CD14-positive monocyte (primary cell): ENCODE measurements at regions not wholly inside any gene's neighbourhood (a gene's known extent, or its start where the extent isn't known, plus 50 kb on each side); places are given as distances from the start of the nearest gene placed in this dataset.

ENCODE experiments used
- DNase-seq, 3 donors: peaks; one replicate each; pipeline ENCODE4 v3.0.0-alpha.2; 2011 to 2022
- H2AFZ ChIP-seq: 2 replicates; pipeline ENCODE4 v1.6.0; 2012; ENCODE audit warnings: mild to moderate bottlenecking, low read depth, low read length, inconsistent platforms; ENCODE audit not compliant: insufficient read depth, poor library complexity, severe bottlenecking
- H3K27ac ChIP-seq, 2 donors: 1 replicate in 1 of 2; 2 replicates in 1 of 2; pipeline ENCODE4 v1.5.1; 2012 to 2013; ENCODE audit warnings: low read length in 2 of 2, control low read depth in 1 of 2, inconsistent platforms in 1 of 2, low read depth in 1 of 2, mild to moderate bottlenecking in 1 of 2
- H3K27me3 ChIP-seq, 2 donors: one replicate each; pipeline versions ENCODE4 v1.6.0 to v1.6.1; 2011 to 2013; ENCODE audit warnings: low read length in 2 of 2; ENCODE audit not compliant: control insufficient read depth in 2 of 2, insufficient read depth in 2 of 2
- H3K36me3 ChIP-seq, 2 donors: replicated peaks in 1 of 2; 1 replicate in 1 of 2; 2 replicates in 1 of 2; pipeline versions ENCODE4 v1.5.1 to v1.6.1; 2012 to 2013; ENCODE audit warnings: low read length in 2 of 2, control low read depth in 1 of 2, inconsistent platforms in 1 of 2, mild to moderate bottlenecking in 1 of 2; ENCODE audit not compliant: insufficient read depth in 2 of 2, control insufficient read depth in 1 of 2
- H3K4me1 ChIP-seq, 2 donors: 1 replicate in 1 of 2; 2 replicates in 1 of 2; pipeline versions ENCODE4 v1.5.1 to v1.6.1; 2012 to 2013; ENCODE audit warnings: low read length in 2 of 2, control low read depth in 1 of 2, inconsistent platforms in 1 of 2, mild to moderate bottlenecking in 1 of 2, moderate library complexity in 1 of 2; ENCODE audit not compliant: insufficient read depth in 2 of 2, control insufficient read depth in 1 of 2
- H3K4me2 ChIP-seq: replicated peaks from 2 replicates; pipeline ENCODE3; 2012; ENCODE audit warnings: low read length, moderate library complexity, mild to moderate bottlenecking; ENCODE audit not compliant: poor library complexity, severe bottlenecking; ENCODE audit errors: extremely low read depth
- H3K4me3 ChIP-seq, 3 experiments: fragments of 200-600 bp in 1 of 3; sonication (generic) in 1 of 3; replicated peaks in 1 of 3; 1 replicate in 2 of 3; 2 replicates in 1 of 3; pipeline ENCODE4 v1.5.1; 2011 to 2013; ENCODE audit warnings: low read length in 3 of 3, mild to moderate bottlenecking in 3 of 3, control low read depth in 2 of 3, low read depth in 2 of 3, inconsistent platforms in 1 of 3, moderate library complexity in 1 of 3
- H3K79me2 ChIP-seq: 2 replicates; pipeline ENCODE4 v1.6.0; 2012; ENCODE audit warnings: mild to moderate bottlenecking, control low read depth, inconsistent platforms, low read length, moderate library complexity; ENCODE audit not compliant: insufficient read depth
- H3K9ac ChIP-seq: 2 replicates; pipeline ENCODE4 v1.6.0; 2017; ENCODE audit warnings: low read length, mild to moderate bottlenecking; ENCODE audit not compliant: insufficient read depth, poor library complexity, severe bottlenecking
- H3K9me3 ChIP-seq, 2 donors: replicated peaks in 1 of 2; 1 replicate in 1 of 2; 2 replicates in 1 of 2; pipeline versions ENCODE4 v1.5.1 to v1.6.1; 2012 to 2013; ENCODE audit warnings: low read length in 2 of 2, control low read depth in 1 of 2; ENCODE audit not compliant: control insufficient read depth in 1 of 2, insufficient read depth in 1 of 2
- H4K20me1 ChIP-seq: 2 replicates; pipeline ENCODE4 v1.6.0; 2012; ENCODE audit warnings: mild to moderate bottlenecking, low read length, control low read depth, moderate library complexity; ENCODE audit not compliant: insufficient read depth
- H3K27ac Mint-ChIP-seq, 7 donors: one replicate each; pipeline ENCODE4 v1.8.0; 2020; ENCODE audit warnings: mild to moderate bottlenecking in 7 of 7, mixed read lengths in 7 of 7, moderate library complexity in 6 of 7, inconsistent platforms in 2 of 7
- H3K27me3 Mint-ChIP-seq, 3 donors: one replicate each; pipeline ENCODE4 v1.8.0; 2021 to 2022; ENCODE audit warnings: low read depth in 3 of 3, mild to moderate bottlenecking in 3 of 3, mixed read lengths in 3 of 3, moderate library complexity in 3 of 3, inconsistent platforms in 1 of 3
- H3K36me3 Mint-ChIP-seq, 2 donors: one replicate each; pipeline ENCODE4 v1.8.0; 2020; ENCODE audit warnings: mixed read lengths in 2 of 2, inconsistent platforms in 1 of 2, mild to moderate bottlenecking in 1 of 2
- H3K4me1 Mint-ChIP-seq: one replicate; pipeline ENCODE4 v1.8.0; 2020; ENCODE audit warnings: mild to moderate bottlenecking, mixed read lengths
- H3K4me3 Mint-ChIP-seq, 2 donors: one replicate each; pipeline ENCODE4 v1.8.0; 2020; ENCODE audit warnings: mild to moderate bottlenecking in 2 of 2, mixed read lengths in 2 of 2, moderate library complexity in 1 of 2
- H3K9me3 Mint-ChIP-seq, 7 donors: one replicate each; pipeline ENCODE4 v1.8.0; 2020 to 2022; ENCODE audit warnings: mixed read lengths in 7 of 7, mild to moderate bottlenecking in 6 of 7, moderate library complexity in 6 of 7, inconsistent platforms in 2 of 7
- CTCF ChIP-seq: fragments of 200-600 bp; IDR thresholded peaks from one replicate; pipeline ENCODE4 v1.8.0; 2022; ENCODE audit warnings: antibody characterized with exemption, mild to moderate bottlenecking
- WGBS: methylation state at CpG from one replicate; pipeline ENCODE4 v1.1.5; 2013; ENCODE audit warnings: missing lambda C conversion rate; ENCODE audit not compliant: insufficient coverage; 5-methylcytosine and 5-hydroxymethylcytosine counted together
- intact Hi-C, 2 donors: fragments of 100-400 bp; cut with micrococcal nuclease; formaldehyde crosslinking; loops; one replicate each; pipeline versions ENCODE4 v1.15.0 to v1.15.1; 2023

GRCh38 chr14:100671386-100671901 is 55.2 kb upstream of the DLK1 start:
- H3K9ac ChIP-seq: no peak overlapping the region
- H3K4me1 Mint-ChIP-seq: peaks cover 43% of the 10 kb centered on the region
- H3K79me2 ChIP-seq: no peaks in the 10 kb centered on the region
- 92% methylated on average over 5 of the region's 6 CpGs for WGBS
- peaks cover 0 to 10% of the 10 kb centered on the region in 2 donors for H3K27me3 ChIP-seq
- H3K36me3 Mint-ChIP-seq: peaks cover 0 to 2% of the 10 kb centered on the region in 2 donors
- H3K4me3 ChIP-seq: no peak overlapping the region
- H4K20me1 ChIP-seq: no peaks in the 10 kb centered on the region
- peaks cover 9 to 33% (median 23%) of the 10 kb centered on the region in 3 donors for H3K27me3 Mint-ChIP-seq
- H3K9me3 Mint-ChIP-seq: peaks cover 0 to 2% (median 0%) of the 10 kb centered on the region in 7 donors
- no peak overlapping the region for H3K27ac Mint-ChIP-seq
- no peak for DNase-seq
- TF ChIP-seq CTCF: no peak
- no peaks in the 10 kb centered on the region for H3K9me3 ChIP-seq
- no peaks in the 10 kb centered on the region for H3K36me3 ChIP-seq
- no peak overlapping the region for H2AFZ ChIP-seq
- H3K4me2 ChIP-seq: no peak overlapping the region
- H3K4me1 ChIP-seq: peaks cover 15 to 24% of the 10 kb centered on the region in 2 donors
- no peak overlapping the region for H3K4me3 Mint-ChIP-seq
- intact Hi-C loops: no loop called here
- no peak overlapping the region for H3K27ac ChIP-seq

GRCh38 chr14:100671906-100672305 is 54.8 kb upstream of the DLK1 start:
- H3K27me3 Mint-ChIP-seq: peaks cover 9 to 33% (median 23%) of the 10 kb centered on the region in 3 donors

More at GRCh38 chr14:100671906-100672305, 54.8 kb upstream of the DLK1 start:
- peaks cover 48% of the 10 kb centered on the region for H3K4me1 Mint-ChIP-seq
- H3K4me3 Mint-ChIP-seq: no peak overlapping the region
- Histone ChIP-seq H3K9me3 (no peaks in the 10 kb centered on the region), H3K4me1 (peaks cover 20 to 28% of the 10 kb centered on the region in 2 donors), H2AFZ (no peak overlapping the region), H3K9ac (no peak overlapping the region), H3K27me3 (peaks cover 0 to 10% of the 10 kb centered on the region in 2 donors), H4K20me1 (no peaks in the 10 kb centered on the region), H3K4me2 (no peak overlapping the region), H3K27ac (no peak overlapping the region), H3K4me3 (no peak overlapping the region), H3K36me3 (no peaks in the 10 kb centered on the region), H3K79me2 (no peaks in the 10 kb centered on the region)
- H3K9me3 Mint-ChIP-seq: peaks cover 0 to 2% (median 0%) of the 10 kb centered on the region in 7 donors
- intact Hi-C loops: no loop called here
- 74% methylated on average over 5 of the region's 5 CpGs for WGBS
- H3K36me3 Mint-ChIP-seq: peaks cover 0 to 2% of the 10 kb centered on the region in 2 donors
- H3K27ac Mint-ChIP-seq: no peak overlapping the region
- no peak for TF ChIP-seq CTCF
- DNase-seq: no peak
